GM19328 (cell line): ENCODE measurements at regions not wholly inside any gene's neighbourhood (a gene's known extent, or its start where the extent isn't known, plus 50 kb on each side); places are given as distances from the start of the nearest gene placed in this dataset.

Experiments
- ATAC-seq: cut with Tn5 transposase; IDR thresholded peaks from one replicate; pipeline ENCODE4 v1.9.1; 2021; ENCODE audit warnings: mild to moderate bottlenecking, moderate library complexity; ENCODE audit not compliant: unreplicated experiment

- no peak for ATAC-seq
Observed at GRCh38 chr7:46559194-46559832, 638.2 kb upstream of the IGFBP3 start.

- ATAC-seq, result no peak
Observed at GRCh38 chr7:46558482-46559193, 637.6 kb upstream of the IGFBP3 start.

- ATAC-seq, result no peak
Observed at GRCh38 chr7:46557781-46558180, 636.7 kb upstream of the IGFBP3 start.

GRCh38 chr7:46557295-46557711 is 636.2 kb upstream of the IGFBP3 start:
- no peak for ATAC-seq

GRCh38 chr7:46554688-46555422 is 633.8 kb upstream of the IGFBP3 start:
- ATAC-seq, result no peak

- no peak for ATAC-seq
Observed at GRCh38 chr7:46551603-46552002, 630.5 kb upstream of the IGFBP3 start.

- ATAC-seq, result no peak
Observed at GRCh38 chr7:46550864-46551263, 629.8 kb upstream of the IGFBP3 start.

- ATAC-seq, result no peak
Observed at GRCh38 chr7:46549892-46550639, 629.0 kb upstream of the IGFBP3 start.

- no peak for ATAC-seq
Observed at GRCh38 chr7:46549347-46549746, 628.3 kb upstream of the IGFBP3 start.

- ATAC-seq, result no peak
Observed at GRCh38 chr7:46547044-46547443, 626.0 kb upstream of the IGFBP3 start.

GRCh38 chr7:46545790-46546189 is 624.7 kb upstream of the IGFBP3 start:
- ATAC-seq, result no peak

GRCh38 chr7:46544396-46545008 is 623.4 kb upstream of the IGFBP3 start:
- ATAC-seq, result no peak

GRCh38 chr7:46542076-46542475 is 621.0 kb upstream of the IGFBP3 start:
- no peak for ATAC-seq

- ATAC-seq, result no peak
Observed at GRCh38 chr7:46539892-46540483, 618.9 kb upstream of the IGFBP3 start.

GRCh38 chr7:46537191-46537905 is 616.3 kb upstream of the IGFBP3 start:
- no peak for ATAC-seq

GRCh38 chr7:46534664-46535588 is 613.9 kb upstream of the IGFBP3 start:
- no peak for ATAC-seq

GRCh38 chr7:46533946-46534345 is 612.9 kb upstream of the IGFBP3 start:
- no peak for ATAC-seq

- no peak for ATAC-seq
Observed at GRCh38 chr7:46532571-46532970, 611.5 kb upstream of the IGFBP3 start.
